ENCODE measurements at regions not wholly inside any gene's neighbourhood (a gene's known extent, or its start where the extent isn't known, plus 50 kb on each side); places are given as distances from the start of the nearest gene placed in this dataset.

DNA sequence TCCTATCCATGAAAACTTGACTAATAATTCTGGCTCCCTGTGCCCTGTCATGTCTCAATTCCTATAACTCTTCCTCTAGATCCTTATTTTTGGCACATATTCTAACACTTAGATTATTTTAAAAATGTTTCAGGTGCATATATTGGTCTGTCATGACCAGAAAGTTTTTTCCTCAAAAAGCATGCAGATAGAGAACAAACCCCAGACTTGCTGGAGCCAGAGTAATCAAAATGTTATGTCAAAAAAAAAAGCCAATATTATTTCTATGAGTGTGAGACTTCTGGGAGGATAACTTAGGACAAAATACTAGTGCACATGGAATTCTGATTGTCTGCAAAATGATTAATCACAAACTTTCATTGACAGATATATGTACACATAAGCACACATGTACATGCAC is 135.1 kb upstream of the MROH9 start:
- TF ChIP-seq CTCF (IDR thresholded peaks at IDR 0.05; ENCODE audit: low read length) = no peak
- TF ChIP-seq EZH2 (IDR thresholded peaks at IDR 0.05; ENCODE audit: borderline replicate concordance, low read length) = no peak

All from OCI-LY1 (cell line).